IMR-90 (cell line): ENCODE measurements at regions not wholly inside any gene's neighbourhood (a gene's known extent, or its start where the extent isn't known, plus 50 kb on each side); places are given as distances from the start of the nearest gene placed in this dataset.

Source experiments
- CTCF ChIP-seq: conservative IDR thresholded peaks from 2 replicates; pipeline ENCODE4 v1.5.1; 2012; ENCODE audit warnings: mild to moderate bottlenecking, low read depth, low read length, improper control_type of control experiment
- MAZ ChIP-seq: IDR thresholded peaks from 2 replicates; pipeline ENCODE4 v1.6.1; 2012; ENCODE audit warnings: low read depth, mild to moderate bottlenecking, low read length, improper control_type of control experiment, moderate library complexity, borderline replicate concordance
- MXI1 ChIP-seq: IDR thresholded peaks from 2 replicates; pipeline ENCODE4 v1.6.1; 2012; ENCODE audit warnings: low read depth, mild to moderate bottlenecking, low read length, moderate library complexity, borderline replicate concordance
- POLR2A ChIP-seq: IDR thresholded peaks from 2 replicates; pipeline ENCODE4 v1.6.1; 2012; ENCODE audit warnings: mild to moderate bottlenecking, low read depth, low read length

GRCh38 chr3:66603151-66603611 lies 102.4 kb upstream of the LRIG1 start:
- TF ChIP-seq CTCF: no peak
- TF ChIP-seq POLR2A: no peak
- no peak for TF ChIP-seq MXI1
- TF ChIP-seq MAZ: no peak
